ENCODE measurements at regions not wholly inside any gene's neighbourhood (a gene's known extent, or its start where the extent isn't known, plus 50 kb on each side); places are given as distances from the start of the nearest gene placed in this dataset.

- no peak for DNase-seq (ENCODE audit: low read depth)
- TF ChIP-seq, protein P1, sequence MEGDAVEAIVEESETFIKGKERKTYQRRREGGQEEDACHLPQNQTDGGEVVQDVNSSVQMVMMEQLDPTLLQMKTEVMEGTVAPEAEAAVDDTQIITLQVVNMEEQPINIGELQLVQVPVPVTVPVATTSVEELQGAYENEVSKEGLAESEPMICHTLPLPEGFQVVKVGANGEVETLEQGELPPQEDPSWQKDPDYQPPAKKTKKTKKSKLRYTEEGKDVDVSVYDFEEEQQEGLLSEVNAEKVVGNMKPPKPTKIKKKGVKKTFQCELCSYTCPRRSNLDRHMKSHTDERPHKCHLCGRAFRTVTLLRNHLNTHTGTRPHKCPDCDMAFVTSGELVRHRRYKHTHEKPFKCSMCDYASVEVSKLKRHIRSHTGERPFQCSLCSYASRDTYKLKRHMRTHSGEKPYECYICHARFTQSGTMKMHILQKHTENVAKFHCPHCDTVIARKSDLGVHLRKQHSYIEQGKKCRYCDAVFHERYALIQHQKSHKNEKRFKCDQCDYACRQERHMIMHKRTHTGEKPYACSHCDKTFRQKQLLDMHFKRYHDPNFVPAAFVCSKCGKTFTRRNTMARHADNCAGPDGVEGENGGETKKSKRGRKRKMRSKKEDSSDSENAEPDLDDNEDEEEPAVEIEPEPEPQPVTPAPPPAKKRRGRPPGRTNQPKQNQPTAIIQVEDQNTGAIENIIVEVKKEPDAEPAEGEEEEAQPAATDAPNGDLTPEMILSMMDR (IDR thresholded peaks at IDR 0.05; ENCODE audit: insufficient read depth, low read depth, low read length) = no peak
- no peak overlapping the region for H3K4me3 ChIP-seq (ENCODE audit: low read depth, low read length)
Observed at GRCh38 chr1:56160773-56161315, 418.5 kb downstream of the PLPP3 start.

GRCh38 chr1:56156971-56157876 is 422.1 kb downstream of the PLPP3 start:
- no peak overlapping the region for H3K4me3 ChIP-seq (ENCODE audit: low read depth, low read length)
- TF ChIP-seq, protein P1 (IDR thresholded peaks at IDR 0.05; ENCODE audit: insufficient read depth, low read depth, low read length) = no peak
- no peak for DNase-seq (ENCODE audit: low read depth)

DNA sequence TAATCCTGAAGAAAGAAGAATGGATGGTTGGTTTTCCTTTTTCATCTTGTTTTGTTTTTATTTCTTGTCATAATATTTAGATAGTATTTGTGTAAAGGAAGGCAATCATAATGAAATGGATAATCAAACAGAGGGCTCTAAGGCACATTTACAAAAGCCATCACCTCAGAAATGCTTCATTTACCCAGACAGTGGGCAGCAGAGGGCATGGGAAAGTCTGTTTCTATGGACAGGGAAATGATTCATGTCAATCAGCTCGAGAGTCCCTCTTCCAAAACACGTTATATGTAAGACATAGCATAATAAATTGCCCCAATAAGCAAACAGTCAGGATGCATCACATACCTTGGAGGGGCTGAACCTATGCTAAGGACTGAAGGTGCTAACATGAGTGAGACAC is 426.1 kb downstream of the PLPP3 start:
- DNase-seq (ENCODE audit: low read depth) = no peak
- H3K4me3 ChIP-seq (ENCODE audit: low read depth, low read length) = no peak overlapping the region
- TF ChIP-seq, protein P1 (IDR thresholded peaks at IDR 0.05; ENCODE audit: insufficient read depth, low read depth, low read length) = no peak

- H3K4me3 ChIP-seq (ENCODE audit: low read depth, low read length) = no peak overlapping the region
- TF ChIP-seq, protein P1 (IDR thresholded peaks at IDR 0.05; ENCODE audit: insufficient read depth, low read depth, low read length) = no peak
- DNase-seq (ENCODE audit: low read depth) = no peak
Observed at GRCh38 chr1:56152635-56153034, 426.7 kb downstream of the PLPP3 start.

DNA sequence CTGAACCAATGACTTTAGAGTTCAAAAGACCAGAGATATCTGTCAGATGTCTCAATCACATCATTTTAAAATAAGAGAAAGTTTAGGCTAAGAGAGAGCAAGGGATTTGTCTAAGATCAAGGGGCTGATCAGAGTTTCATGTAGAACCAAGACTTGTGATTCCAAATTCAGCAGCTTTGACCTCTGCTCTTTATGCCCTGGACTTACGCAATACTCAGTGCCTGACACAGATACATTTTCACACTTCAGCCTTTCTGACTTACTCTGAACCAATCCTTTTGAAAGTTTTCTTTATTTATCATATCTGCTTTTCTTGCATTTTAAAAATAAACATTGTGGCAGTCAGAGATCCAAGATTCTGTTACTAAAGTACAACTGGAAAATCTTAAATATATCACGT is 428.0 kb downstream of the PLPP3 start:
- DNase-seq (ENCODE audit: low read depth) = no peak
- TF ChIP-seq, protein P1 (IDR thresholded peaks at IDR 0.05; ENCODE audit: insufficient read depth, low read depth, low read length) = no peak
- H3K4me3 ChIP-seq (ENCODE audit: low read depth, low read length) = no peak overlapping the region

DNA sequence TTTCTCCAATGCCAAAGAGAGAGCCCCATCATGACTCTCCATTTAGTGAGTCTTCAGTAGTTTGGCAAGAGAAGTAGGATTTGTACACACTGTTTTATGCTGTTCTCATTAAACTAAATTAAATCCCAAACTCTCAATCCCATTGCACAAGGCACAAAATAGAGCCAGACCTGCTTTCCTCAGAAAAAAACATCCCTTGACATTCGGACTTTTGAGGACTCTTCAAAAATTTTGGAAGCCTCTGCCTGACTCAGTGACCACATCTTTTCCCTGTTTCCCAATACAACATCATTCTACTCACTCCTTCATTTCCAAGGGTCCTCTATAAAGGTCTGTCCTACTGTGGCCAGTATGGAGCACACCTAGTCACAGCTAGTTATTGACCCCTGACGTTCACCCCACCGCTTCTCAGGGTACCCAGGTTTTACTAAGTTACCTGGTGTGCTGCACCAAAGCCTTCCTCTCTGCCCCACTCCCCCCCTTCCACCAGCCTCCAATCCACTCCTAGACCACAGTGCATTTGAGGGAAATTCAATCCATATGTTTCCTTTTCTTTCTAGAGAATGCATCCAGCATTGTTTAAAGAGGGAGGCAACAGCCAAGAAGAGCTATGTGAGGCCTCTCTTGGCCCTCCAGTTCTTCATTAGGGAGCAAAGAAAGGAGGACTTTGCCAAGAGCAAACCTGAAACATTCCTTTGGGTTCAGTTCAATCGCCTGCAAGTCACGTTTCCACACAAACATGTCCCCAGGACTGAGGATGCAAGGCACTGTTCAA is 428.7 kb downstream of the PLPP3 start:
- no peak overlapping the region for H3K4me3 ChIP-seq (ENCODE audit: low read depth, low read length)
- TF ChIP-seq, protein P1 (IDR thresholded peaks at IDR 0.05; ENCODE audit: insufficient read depth, low read depth, low read length) = no peak
- DNase-seq (ENCODE audit: low read depth) = no peak
